Hepatocyte (in vitro differentiated cells): ENCODE measurements at regions not wholly inside any gene's neighbourhood (a gene's known extent, or its start where the extent isn't known, plus 50 kb on each side); places are given as distances from the start of the nearest gene placed in this dataset.

ENCODE experiments used
- DNase-seq: peaks from one replicate; pipeline ENCODE4 v3.0.0-alpha.2; 2016; ENCODE audit warnings: low spot score
- H2AFZ ChIP-seq: fragments of 200-600 bp; sonication (generic); 2 replicates; pipeline ENCODE4 v1.6.0; 2016; ENCODE audit warnings: antibody characterized with exemption, mild to moderate bottlenecking
- H3K27ac ChIP-seq: fragments of 200-600 bp; sonication (generic); 2 replicates; pipeline ENCODE4 v1.5.1; 2016; ENCODE audit warnings: mild to moderate bottlenecking
- H3K27me3 ChIP-seq: fragments of 200-600 bp; sonication (generic); 2 replicates; pipeline ENCODE4 v1.6.1; 2016
- H3K36me3 ChIP-seq: fragments of 200-600 bp; sonication (generic); replicated peaks from 2 replicates; pipeline ENCODE4 v1.5.1; 2016; ENCODE audit warnings: low read depth; ENCODE audit not compliant: insufficient read depth
- H3K4me1 ChIP-seq: fragments of 200-600 bp; sonication (generic); 2 replicates; pipeline ENCODE4 v1.5.1; 2016; ENCODE audit warnings: mild to moderate bottlenecking, moderate library complexity; ENCODE audit not compliant: insufficient read depth
- H3K4me2 ChIP-seq: fragments of 200-600 bp; sonication (generic); 2 replicates; pipeline ENCODE4 v1.6.0; 2016
- H3K4me3 ChIP-seq: fragments of 200-600 bp; sonication (generic); 2 replicates; pipeline ENCODE4 v1.5.1; 2016; ENCODE audit warnings: mild to moderate bottlenecking
- H3K79me2 ChIP-seq: fragments of 200-600 bp; sonication (generic); 2 replicates; pipeline ENCODE4 v1.6.0; 2017; ENCODE audit warnings: mild to moderate bottlenecking
- H3K9me2 ChIP-seq: fragments of 200-600 bp; sonication (generic); replicated peaks from 2 replicates; pipeline ENCODE4 v1.6.0; 2017; ENCODE audit warnings: mild to moderate bottlenecking; ENCODE audit not compliant: insufficient read depth
- H3K9me3 ChIP-seq: fragments of 200-600 bp; sonication (generic); 2 replicates; pipeline ENCODE4 v1.5.1; 2016; ENCODE audit warnings: low read depth, mild to moderate bottlenecking
- H4K20me1 ChIP-seq: fragments of 200-600 bp; sonication (generic); 2 replicates; pipeline ENCODE4 v1.6.0; 2016; ENCODE audit warnings: mild to moderate bottlenecking; ENCODE audit not compliant: insufficient read depth, poor library complexity, severe bottlenecking
- CTCF ChIP-seq: fragments of 200-600 bp; sonication (generic); IDR thresholded peaks from 2 replicates; pipeline ENCODE4 v1.5.1; 2016; ENCODE audit warnings: antibody characterized with exemption, mild to moderate bottlenecking; ENCODE audit not compliant: poor library complexity
- EZH2 ChIP-seq: fragments of 200-600 bp; sonication (generic); IDR thresholded peaks from 2 replicates; pipeline ENCODE4 v1.6.1; 2016; ENCODE audit warnings: antibody characterized with exemption, mild to moderate bottlenecking, borderline replicate concordance
- EZH2phosphoT487 ChIP-seq: fragments of 200-600 bp; sonication (generic); IDR thresholded peaks from one replicate; pipeline ENCODE4 v1.6.1; 2018; ENCODE audit warnings: antibody characterized with exemption, mild to moderate bottlenecking, low read depth, moderate library complexity; ENCODE audit not compliant: unreplicated experiment, severe bottlenecking
- WGBS: methylation state at CpG from one replicate; pipeline ENCODE4 v1.1.6; 2016; ENCODE audit warnings: low lambda C conversion rate; ENCODE audit errors: missing lambda C conversion rate; 5-methylcytosine and 5-hydroxymethylcytosine counted together

GRCh38 chr15:87118435-87118834 lies 1038.8 kb downstream of the AGBL1 start:
- H3K4me2 ChIP-seq: no peak overlapping the region
- DNase-seq: no peak
- no peak overlapping the region for H2AFZ ChIP-seq
- H3K27me3 ChIP-seq: no peaks in the 10 kb centered on the region
- H3K4me3 ChIP-seq: no peak overlapping the region
- no peaks in the 10 kb centered on the region for H3K4me1 ChIP-seq
- H3K9me2 ChIP-seq: no peaks in the 10 kb centered on the region
- H3K79me2 ChIP-seq: no peaks in the 10 kb centered on the region
- no peaks in the 10 kb centered on the region for H4K20me1 ChIP-seq
- TF ChIP-seq EZH2phosphoT487 (no peak), CTCF (no peak), EZH2 (no peak)
- H3K27ac ChIP-seq: no peak overlapping the region
- H3K9me3 ChIP-seq: no peaks in the 10 kb centered on the region
- no peaks in the 10 kb centered on the region for H3K36me3 ChIP-seq
- 63% methylated on average over 3 of the region's 3 CpGs for WGBS

GRCh38 chr15:87115795-87116194 lies 1036.1 kb downstream of the AGBL1 start:
- Histone ChIP-seq H3K4me3 (no peak overlapping the region), H4K20me1 (no peaks in the 10 kb centered on the region), H3K27ac (no peak overlapping the region), H3K4me2 (no peak overlapping the region), H3K9me3 (no peaks in the 10 kb centered on the region), H3K4me1 (no peaks in the 10 kb centered on the region), H2AFZ (no peak overlapping the region), H3K27me3 (no peaks in the 10 kb centered on the region), H3K79me2 (no peaks in the 10 kb centered on the region), H3K36me3 (no peaks in the 10 kb centered on the region), H3K9me2 (no peaks in the 10 kb centered on the region)
- DNase-seq: no peak
- TF ChIP-seq EZH2phosphoT487 (no peak), CTCF (no peak), EZH2 (no peak)
- WGBS: 78% methylated on average over 1 of the region's 1 CpG

GRCh38 chr15:87099916-87100315 lies 1020.2 kb downstream of the AGBL1 start:
- 98% methylated on average over 3 of the region's 3 CpGs for WGBS
- Histone ChIP-seq H2AFZ (no peak overlapping the region), H3K4me2 (no peak overlapping the region)

GRCh38 chr15:87089551-87089950 lies 1009.9 kb downstream of the AGBL1 start:
- Histone ChIP-seq H4K20me1 (no peaks in the 10 kb centered on the region), H2AFZ (no peak overlapping the region), H3K4me1 (no peaks in the 10 kb centered on the region), H3K9me3 (no peaks in the 10 kb centered on the region), H3K9me2 (no peaks in the 10 kb centered on the region), H3K4me3 (no peak overlapping the region), H3K27me3 (no peaks in the 10 kb centered on the region), H3K36me3 (no peaks in the 10 kb centered on the region), H3K27ac (no peak overlapping the region), H3K4me2 (no peak overlapping the region), H3K79me2 (no peaks in the 10 kb centered on the region)
- TF ChIP-seq CTCF (no peak), EZH2 (no peak), EZH2phosphoT487 (no peak)
- 80% methylated on average over 2 of the region's 2 CpGs for WGBS
- no peak for DNase-seq

More at GRCh38 chr15:87099916-87100315, 1020.2 kb downstream of the AGBL1 start:
- no peak for DNase-seq
- no peaks in the 10 kb centered on the region for H3K36me3 ChIP-seq
- no peak for TF ChIP-seq EZH2
- H4K20me1 ChIP-seq: no peaks in the 10 kb centered on the region
- H3K4me1 ChIP-seq: no peaks in the 10 kb centered on the region
- no peak overlapping the region for H3K4me3 ChIP-seq
- no peaks in the 10 kb centered on the region for H3K9me2 ChIP-seq
- H3K27me3 ChIP-seq: no peaks in the 10 kb centered on the region
- H3K27ac ChIP-seq: no peak overlapping the region
- no peaks in the 10 kb centered on the region for H3K79me2 ChIP-seq
- H3K9me3 ChIP-seq: no peaks in the 10 kb centered on the region
